Heart left ventricle (tissue), 16 donors: ENCODE measurements at regions not wholly inside any gene's neighbourhood (a gene's known extent, or its start where the extent isn't known, plus 50 kb on each side); places are given as distances from the start of the nearest gene placed in this dataset.

Experiments used
- ATAC-seq, 4 donors: fragments of 200-7000 bp; cut with Tn5 transposase; one replicate each; pipeline ENCODE4 v1.9.1; 2020 to 2022; ENCODE audit warnings: moderate library complexity in 4 of 4, mild to moderate bottlenecking in 3 of 4, moderate number of reproducible peaks in 1 of 4
- DNase-seq, 5 donors: peaks; one replicate each; pipeline ENCODE4 v3.0.0-alpha.2; 2020
- H3K27ac ChIP-seq, 12 donors: fragments of 200-600 bp; sonication (generic) in 4 of 12; one replicate each; pipeline versions ENCODE4 v1.5.0 to v1.8.0; 2016 to 2022; ENCODE audit warnings: mild to moderate bottlenecking in 2 of 12
- H3K27me3 ChIP-seq, 9 donors: fragments of 200-600 bp; sonication (generic) in 2 of 9; one replicate each; pipeline versions ENCODE4 v1.5.1 to v1.8.0; 2016 to 2022; ENCODE audit warnings: mild to moderate bottlenecking in 3 of 9
- H3K36me3 ChIP-seq, 9 donors: fragments of 200-600 bp; sonication (generic) in 2 of 9; one replicate each; pipeline versions ENCODE4 v1.5.0 to v1.8.0; 2018 to 2022; ENCODE audit warnings: mild to moderate bottlenecking in 2 of 9
- H3K4me1 ChIP-seq, 12 donors: fragments of 200-600 bp; sonication (generic) in 4 of 12; one replicate each; pipeline versions ENCODE4 v1.5.0 to v1.8.0; 2016 to 2022; ENCODE audit warnings: mild to moderate bottlenecking in 3 of 12
- H3K4me3 ChIP-seq, 12 donors: fragments of 200-600 bp; sonication (generic) in 4 of 12; one replicate each; pipeline versions ENCODE4 v1.5.0 to v1.8.0; 2017 to 2022; ENCODE audit warnings: mild to moderate bottlenecking in 9 of 12, moderate library complexity in 4 of 12
- H3K9me3 ChIP-seq, 12 donors: fragments of 200-600 bp; sonication (generic) in 4 of 12; one replicate each; pipeline versions ENCODE4 v1.5.0 to v1.8.0; 2016 to 2022; ENCODE audit warnings: mild to moderate bottlenecking in 1 of 12
- POLR2A ChIP-seq, 2 donors: fragments of 450-650 bp; IDR thresholded peaks; one replicate each; pipeline ENCODE4 v1.6.1; 2017; ENCODE audit warnings: antibody characterized with exemption in 2 of 2, mild to moderate bottlenecking in 2 of 2, moderate library complexity in 2 of 2
- whole genome bisulfite sequencing, 4 donors: extraction: QIAGEN DNeasy Blood & Tissue Kit in 2 of 4; methylation state at CpG; one replicate each; pipeline versions ENCODE4 v1.1.5 to v1.1.7; 2013 to 2018; 5-methylcytosine and 5-hydroxymethylcytosine counted together
- intact Hi-C, 10 donors: fragments of 100-400 bp; cut with DNase I; formaldehyde crosslinking; loops; one replicate each; pipeline versions ENCODE4 v1.11.1 to v1.14.2; 2022
- TF ChIP-seq, protein P1 (sequence below), 12 donors: fragments of 200-600 bp; sonication (generic) in 4 of 12; IDR thresholded peaks; one replicate each; pipeline versions ENCODE4 v1.5.0 to v1.8.0; 2018 to 2022; ENCODE audit warnings: antibody characterized with exemption in 12 of 12, mild to moderate bottlenecking in 5 of 12
- donor health status: ischemic (EF 13 %, LVEDD 7.1; RV severe dilation, severe dysfunction).
- donor health status: healthy with polysubstance abuse.
- donor health status: DM: no; HTN: yes; CAD: no.
- donor health status: DM: no; HTN: no; CAD: no.
- donor health status: ischemic (EF 25% LVEDD 6.9; RV normal size, moderate dysfunction).
- donor health status: ischemic (EF 25% LVEDD 5.7; RV mildly dilated, moderate dysfunction).
- donor health status: healthy.
- donor health status: DM: yes; HTN: yes; CAD: no.
- donor health status: ischemic (EF 35%, LVEDD 5.7; RV mildly dilated, moderate dysfunction).
- donor health status: nonischemic (EF 11% LVEDD 7.7; RV severe dilation, severe dysfunction).
- donor health status: DM: yes; HTN: yes; CAD: no.
- donor health status: PGD.
- donor health status: ischemic (EF 29% LVEDD 5.4; RV normal size, mild dysfunction).
- donor health status: nonischemic (EF 23%, LVEDD 6.1; RV moderate dilation, normal function).

GRCh38 chr9:95722141-95722540 lies 153.3 kb upstream of the ERCC6L2 start:
- Histone ChIP-seq H3K4me1 (peaks cover 0 to 5% (median 0%) of the 10 kb centered on the region in 12 donors), H3K27me3 (no peaks in the 10 kb centered on the region), H3K9me3 (no peaks in the 10 kb centered on the region), H3K27ac (no peak overlapping the region), H3K4me3 (no peak overlapping the region), H3K36me3 (no peaks in the 10 kb centered on the region)
- no peak for TF ChIP-seq POLR2A (IDR thresholded peaks at IDR 0.05)
- TF ChIP-seq, protein P1, sequence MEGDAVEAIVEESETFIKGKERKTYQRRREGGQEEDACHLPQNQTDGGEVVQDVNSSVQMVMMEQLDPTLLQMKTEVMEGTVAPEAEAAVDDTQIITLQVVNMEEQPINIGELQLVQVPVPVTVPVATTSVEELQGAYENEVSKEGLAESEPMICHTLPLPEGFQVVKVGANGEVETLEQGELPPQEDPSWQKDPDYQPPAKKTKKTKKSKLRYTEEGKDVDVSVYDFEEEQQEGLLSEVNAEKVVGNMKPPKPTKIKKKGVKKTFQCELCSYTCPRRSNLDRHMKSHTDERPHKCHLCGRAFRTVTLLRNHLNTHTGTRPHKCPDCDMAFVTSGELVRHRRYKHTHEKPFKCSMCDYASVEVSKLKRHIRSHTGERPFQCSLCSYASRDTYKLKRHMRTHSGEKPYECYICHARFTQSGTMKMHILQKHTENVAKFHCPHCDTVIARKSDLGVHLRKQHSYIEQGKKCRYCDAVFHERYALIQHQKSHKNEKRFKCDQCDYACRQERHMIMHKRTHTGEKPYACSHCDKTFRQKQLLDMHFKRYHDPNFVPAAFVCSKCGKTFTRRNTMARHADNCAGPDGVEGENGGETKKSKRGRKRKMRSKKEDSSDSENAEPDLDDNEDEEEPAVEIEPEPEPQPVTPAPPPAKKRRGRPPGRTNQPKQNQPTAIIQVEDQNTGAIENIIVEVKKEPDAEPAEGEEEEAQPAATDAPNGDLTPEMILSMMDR (IDR thresholded peaks at IDR 0.05): no peak
- DNase-seq: no peak
- ATAC-seq: no peak
- intact Hi-C loops: loop anchor here in 4 of 10 donors (5.0 to 10.0 kb wide), 4 partner anchors 200 to 495 kb away; no protein-coding TSS in a partner anchor
- WGBS, 4 donors: 57 to 77% (median 68%) methylated on average over 4 of the region's 4 CpGs

GRCh38 chr9:95721061-95721531 lies 154.4 kb upstream of the ERCC6L2 start:
- WGBS, 4 donors: 63 to 82% (median 76%) methylated on average over 5 of the region's 5 CpGs
- Histone ChIP-seq H3K9me3 (no peaks in the 10 kb centered on the region), H3K27ac (no peak overlapping the region), H3K27me3 (no peaks in the 10 kb centered on the region), H3K4me1 (peaks cover 0 to 5% (median 0%) of the 10 kb centered on the region in 12 donors), H3K36me3 (no peaks in the 10 kb centered on the region), H3K4me3 (no peak overlapping the region)
- no peak for ATAC-seq
- intact Hi-C loops: loop anchor here in 4 of 10 donors (5.0 to 10.0 kb wide), 4 partner anchors 199 to 496 kb away; no protein-coding TSS in a partner anchor
- TF ChIP-seq POLR2A (IDR thresholded peaks at IDR 0.05): no peak
- TF ChIP-seq, protein P1 (IDR thresholded peaks at IDR 0.05): no peak
- DNase-seq: no peak

- H3K27me3 ChIP-seq: no peaks in the 10 kb centered on the region
- no peak overlapping the region for H3K4me3 ChIP-seq
- no peak overlapping the region for H3K27ac ChIP-seq
- intact Hi-C loops: loop anchor here in 4 of 10 donors (5.0 to 10.0 kb wide), 4 partner anchors 198 to 497 kb away; no protein-coding TSS in a partner anchor
- no peaks in the 10 kb centered on the region for H3K36me3 ChIP-seq
- no peak for DNase-seq
- ATAC-seq: no peak
- peaks cover 0 to 5% (median 0%) of the 10 kb centered on the region in 12 donors for H3K4me1 ChIP-seq
- 81 to 87% (median 85%) methylated on average over 6 of the region's 6 CpGs for WGBS, 4 donors
- H3K9me3 ChIP-seq: peaks cover 0 to 3% (median 0%) of the 10 kb centered on the region in 12 donors
- TF ChIP-seq POLR2A (IDR thresholded peaks at IDR 0.05): no peak
- TF ChIP-seq, protein P1 (IDR thresholded peaks at IDR 0.05): no peak
These were observed 155.0 kb upstream of the ERCC6L2 start for GRCh38 chr9:95720496-95720895.

DNA sequence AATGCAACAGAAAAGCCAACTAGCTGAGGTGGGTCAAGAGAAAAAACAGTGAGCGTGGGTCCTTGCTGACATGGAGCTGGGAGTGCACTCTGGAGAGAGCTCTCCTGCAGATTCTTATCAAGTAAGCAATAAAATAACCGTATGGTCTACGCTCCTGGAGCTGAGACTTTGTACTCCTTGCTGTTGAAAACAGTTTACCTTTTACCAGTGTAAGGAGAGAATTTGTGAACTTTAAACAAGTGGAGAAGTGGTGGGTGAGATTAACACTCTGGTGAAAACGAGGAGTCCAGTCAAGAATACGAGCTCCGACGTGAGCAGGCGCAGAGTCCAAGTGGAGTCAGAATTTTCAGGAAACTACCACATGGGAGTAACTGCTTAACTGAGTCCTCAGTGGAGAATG lies 156.1 kb upstream of the ERCC6L2 start:
- DNase-seq: no peak
- peaks cover 0 to 11% (median 0%) of the 10 kb centered on the region in 12 donors for H3K9me3 ChIP-seq
- no peak overlapping the region for H3K4me3 ChIP-seq
- WGBS, 4 donors: 86 to 91% (median 88%) methylated on average over 8 of the region's 8 CpGs
- no peaks in the 10 kb centered on the region for H3K36me3 ChIP-seq
- intact Hi-C loops: no loop called here
- no peak overlapping the region for H3K27ac ChIP-seq
- H3K27me3 ChIP-seq: no peaks in the 10 kb centered on the region
- ATAC-seq: no peak
- TF ChIP-seq, protein P1 (IDR thresholded peaks at IDR 0.05): no peak
- no peak for TF ChIP-seq POLR2A (IDR thresholded peaks at IDR 0.05)
- H3K4me1 ChIP-seq: no peaks in the 10 kb centered on the region
